B cell (primary cell): ENCODE measurements at regions not wholly inside any gene's neighbourhood (a gene's known extent, or its start where the extent isn't known, plus 50 kb on each side); places are given as distances from the start of the nearest gene placed in this dataset.

Source experiments
- ATAC-seq: fragments of 200-7000 bp; cut with Tn5 transposase; one replicate; pipeline ENCODE4 v1.10.0; 2021; ENCODE audit warnings: low read depth, mild to moderate bottlenecking, moderate number of reproducible peaks, moderate library complexity
- CTCF ChIA-PET: fragments of 350-600 bp; sonication (Branson Sonifier 250); formaldehyde crosslinking; loops from one replicate; lab custom pipeline; 2021; ENCODE audit warnings: antibody characterized with exemption, inconsistent platforms; lab: Charles Lee
- POLR2A ChIA-PET: fragments of 350-600 bp; sonication (Branson Sonifier 250); formaldehyde crosslinking; loops from one replicate; lab custom pipeline; 2021; ENCODE audit warnings: antibody characterized with exemption; lab: Charles Lee
- DNase-seq: peaks from one replicate; pipeline ENCODE4 v3.0.0; 2013
- H2AFZ ChIP-seq: 2 replicates; pipeline ENCODE4 v1.6.1; 2012; ENCODE audit warnings: mild to moderate bottlenecking, low read depth, low read length; ENCODE audit not compliant: insufficient read depth, poor library complexity, severe bottlenecking
- H3K27ac ChIP-seq, 2 donors: 1 replicate in 1 of 2; 2 replicates in 1 of 2; pipeline ENCODE4 v1.5.1; 2012 to 2013; ENCODE audit warnings: low read length in 2 of 2, mild to moderate bottlenecking in 2 of 2, moderate library complexity in 1 of 2
- H3K27me3 ChIP-seq, 4 experiments: fragments of 200-600 bp in 1 of 4; sonication (generic) in 1 of 4; replicated peaks in 1 of 4; 1 replicate in 2 of 4; 2 replicates in 2 of 4; pipeline versions ENCODE4 v1.6.1 to v1.7.0; 2013 to 2016; ENCODE audit warnings: low read length in 3 of 4, mild to moderate bottlenecking in 2 of 4, mixed read lengths in 1 of 4, moderate library complexity in 1 of 4; ENCODE audit not compliant: insufficient read depth in 4 of 4, control insufficient read depth in 3 of 4; ENCODE audit errors: control extremely low read depth in 1 of 4
- H3K36me3 ChIP-seq, 2 experiments: replicated peaks in 1 of 2; 1 replicate in 1 of 2; 2 replicates in 1 of 2; pipeline versions ENCODE4 v1.6.1 to v1.7.1; 2013; ENCODE audit warnings: low read length in 1 of 2; ENCODE audit not compliant: insufficient read depth in 2 of 2, control insufficient read depth in 1 of 2; ENCODE audit errors: control extremely low read depth in 1 of 2, extremely low read depth in 1 of 2
- H3K4me1 ChIP-seq, 2 donors: fragments of 200-600 bp in 1 of 2; sonication (generic) in 1 of 2; 1 replicate in 1 of 2; 2 replicates in 1 of 2; pipeline versions ENCODE4 v1.5.1 to v1.6.1; 2013 to 2017; ENCODE audit warnings: low read length in 2 of 2; ENCODE audit not compliant: control insufficient read depth in 2 of 2, insufficient read depth in 2 of 2
- H3K4me2 ChIP-seq: replicated peaks from 2 replicates; pipeline ENCODE3; 2012; ENCODE audit warnings: mild to moderate bottlenecking, low read depth, low read length; ENCODE audit not compliant: poor library complexity, severe bottlenecking
- H3K4me3 ChIP-seq, 5 experiments: fragments of 200-600 bp in 1 of 5; sonication (generic) in 1 of 5; 1 replicate in 3 of 5; 2 replicates in 2 of 5; pipeline versions ENCODE4 v1.5.1 to v1.7.0; 2011 to 2016; ENCODE audit warnings: low read length in 4 of 5, mild to moderate bottlenecking in 4 of 5, low read depth in 2 of 5, control low read depth in 1 of 5, moderate library complexity in 1 of 5; ENCODE audit not compliant: insufficient read depth in 1 of 5; ENCODE audit errors: control extremely low read depth in 1 of 5, extremely low read depth in 1 of 5
- H3K79me2 ChIP-seq: fragments of 200-600 bp; sonication (generic); one replicate; pipeline ENCODE4 v1.6.0; 2016; ENCODE audit warnings: low read length; ENCODE audit not compliant: control insufficient read depth, insufficient read depth
- H3K9ac ChIP-seq: fragments of 200-600 bp; sonication (generic); 2 replicates; pipeline ENCODE4 v1.6.1; 2017; ENCODE audit warnings: mild to moderate bottlenecking, low read length, moderate library complexity
- H3K9me3 ChIP-seq, 3 donors: one replicate each; pipeline versions ENCODE4 v1.6.1 to v1.7.1; 2013; ENCODE audit warnings: low read length in 2 of 3; ENCODE audit not compliant: control insufficient read depth in 2 of 3, insufficient read depth in 1 of 3; ENCODE audit errors: control extremely low read depth in 1 of 3
- H4K20me1 ChIP-seq: 2 replicates; pipeline ENCODE4 v1.6.0; 2012; ENCODE audit warnings: mild to moderate bottlenecking, low read length; ENCODE audit not compliant: insufficient read depth, control insufficient read depth, poor library complexity, severe bottlenecking
- H3K27ac Mint-ChIP-seq: one replicate; pipeline ENCODE4 v1.8.0; 2021; ENCODE audit warnings: mixed read lengths
- H3K27me3 Mint-ChIP-seq: one replicate; pipeline ENCODE4 v1.8.0; 2021; ENCODE audit warnings: mixed read lengths
- H3K4me1 Mint-ChIP-seq: one replicate; pipeline ENCODE4 v1.8.0; 2021; ENCODE audit warnings: mixed read lengths
- H3K4me3 Mint-ChIP-seq: one replicate; pipeline ENCODE4 v1.8.0; 2021; ENCODE audit warnings: mixed read lengths
- H3K9me3 Mint-ChIP-seq: one replicate; pipeline ENCODE4 v1.8.0; 2022; ENCODE audit warnings: mixed read lengths; ENCODE audit not compliant: insufficient read depth
- CTCF ChIP-seq: fragments of 200-600 bp; IDR thresholded peaks from one replicate; pipeline ENCODE4 v1.8.0; 2022; ENCODE audit warnings: antibody characterized with exemption, mild to moderate bottlenecking
- EZH2 ChIP-seq: IDR thresholded peaks from 2 replicates; pipeline ENCODE4 v1.6.1; 2012; ENCODE audit warnings: borderline replicate concordance, low read depth, mild to moderate bottlenecking, moderate library complexity, low read length; ENCODE audit not compliant: insufficient read depth, poor library complexity, severe bottlenecking
- WGBS: methylation state at CpG from one replicate; pipeline ENCODE4 v1.1.5; 2013; ENCODE audit warnings: missing lambda C conversion rate; ENCODE audit not compliant: insufficient coverage; 5-methylcytosine and 5-hydroxymethylcytosine counted together
- intact Hi-C: fragments of 100-400 bp; cut with micrococcal nuclease; formaldehyde crosslinking; loops from one replicate; pipeline ENCODE4 v1.10.0; 2022

- Mint-ChIP-seq H3K27me3 (no peaks in the 10 kb centered on the region), H3K4me3 (no peak overlapping the region), H3K4me1 (no peaks in the 10 kb centered on the region), H3K9me3 (no peaks in the 10 kb centered on the region), H3K27ac (no peak overlapping the region)
- Histone ChIP-seq H2AFZ (no peak overlapping the region), H3K4me3 (no peak overlapping the region), H3K4me1 (no peaks in the 10 kb centered on the region), H3K36me3 (no peaks in the 10 kb centered on the region), H3K9ac (no peak overlapping the region), H3K79me2 (no peaks in the 10 kb centered on the region), H3K9me3 (no peaks in the 10 kb centered on the region), H3K27ac (no peak overlapping the region), H4K20me1 (no peaks in the 10 kb centered on the region), H3K4me2 (no peak overlapping the region), H3K27me3 (no peaks in the 10 kb centered on the region)
- ATAC-seq: no peak
- ChIA-PET CTCF (no interaction called here), POLR2A (no interaction called here)
- no peak for TF ChIP-seq CTCF
- TF ChIP-seq EZH2: no peak
- DNase-seq: no peak
- intact Hi-C loops: no loop called here
- no CpG with 5 or more reads among the region's 1 CpG for WGBS
These were observed 650.3 kb downstream of the SEMA5A start for GRCh38 chr5:8895599-8895998.

DNA sequence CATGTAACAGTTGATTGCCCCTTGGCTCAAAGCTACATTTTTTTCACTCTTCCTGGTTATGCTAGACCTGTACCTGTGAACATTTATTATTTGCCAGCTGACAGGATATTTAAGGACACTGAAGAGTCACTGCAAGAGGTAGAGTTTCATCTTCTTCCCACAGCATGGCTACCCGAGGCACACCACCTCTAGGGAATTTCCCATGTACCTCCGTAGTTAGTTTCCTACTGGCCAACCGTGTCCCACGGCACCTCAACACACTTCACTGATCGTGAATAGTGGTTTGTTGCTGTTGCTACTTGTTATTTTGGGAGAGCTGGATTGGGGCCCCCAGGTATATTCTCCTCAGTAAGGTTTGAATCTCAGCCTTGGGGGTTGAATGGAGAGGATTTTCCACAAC, 648.6 kb downstream of the SEMA5A start:
- H3K27me3 Mint-ChIP-seq: no peaks in the 10 kb centered on the region
- DNase-seq: no peak
- ChIA-PET POLR2A (no interaction called here), CTCF (no interaction called here)
- intact Hi-C loops: no loop called here
- no peaks in the 10 kb centered on the region for H3K4me1 Mint-ChIP-seq
- H3K9ac ChIP-seq: no peak overlapping the region
- H3K27ac Mint-ChIP-seq: no peak overlapping the region
- no peak overlapping the region for H2AFZ ChIP-seq
- no peak overlapping the region for H3K4me3 Mint-ChIP-seq
- ATAC-seq: no peak
- H4K20me1 ChIP-seq: no peaks in the 10 kb centered on the region
- no peaks in the 10 kb centered on the region for H3K9me3 Mint-ChIP-seq
- no CpG with 5 or more reads among the region's 5 CpGs for WGBS
- TF ChIP-seq CTCF (no peak), EZH2 (no peak)
- H3K4me2 ChIP-seq: no peak overlapping the region
- H3K79me2 ChIP-seq: no peaks in the 10 kb centered on the region
- H3K4me1 ChIP-seq: no peaks in the 10 kb centered on the region
- no peaks in the 10 kb centered on the region for H3K36me3 ChIP-seq
- H3K27ac ChIP-seq: no peak overlapping the region
- H3K4me3 ChIP-seq: no peak overlapping the region
- H3K27me3 ChIP-seq: no peaks in the 10 kb centered on the region
- no peaks in the 10 kb centered on the region for H3K9me3 ChIP-seq
